HL-60 (cell line): ENCODE measurements at regions not wholly inside any gene's neighbourhood (a gene's known extent, or its start where the extent isn't known, plus 50 kb on each side); places are given as distances from the start of the nearest gene placed in this dataset.

Experiments
- DNase-seq, 2 experiments: peaks; one replicate each; pipeline ENCODE4 v3.0.0-alpha.2; 2010 to 2020; ENCODE audit warnings: low read depth in 1 of 2, low spot score in 1 of 2
- H3K27ac ChIP-seq: fragments of 250-450 bp; sonication (Bioruptor Pico); replicated peaks from 2 replicates; pipeline ENCODE4 v1.5.1; 2020; ENCODE audit warnings: mild to moderate bottlenecking, moderate library complexity
- H3K27me3 ChIP-seq: fragments of 250-450 bp; sonication (Bioruptor Pico); 2 replicates; pipeline ENCODE4 v1.5.1; 2021; ENCODE audit warnings: mild to moderate bottlenecking, moderate library complexity; ENCODE audit not compliant: insufficient read depth, poor library complexity, severe bottlenecking
- H3K4me3 ChIP-seq: replicated peaks from 2 replicates; pipeline ENCODE4 v1.5.1; 2011; ENCODE audit warnings: mild to moderate bottlenecking, control low read depth, low read length; ENCODE audit not compliant: insufficient read depth
- CTCF ChIP-seq: IDR thresholded peaks from one replicate; pipeline ENCODE4 v1.5.1; 2011; ENCODE audit warnings: low read length, control low read depth, inconsistent platforms; ENCODE audit not compliant: insufficient read depth
- GABPA ChIP-seq: IDR thresholded peaks from 2 replicates; pipeline ENCODE4 v1.6.1; 2012; ENCODE audit warnings: low read depth
- POLR2AphosphoS5 ChIP-seq: IDR thresholded peaks from 2 replicates; pipeline ENCODE4 v1.6.1; 2012; ENCODE audit warnings: low read depth
- REST ChIP-seq: IDR thresholded peaks from 2 replicates; pipeline ENCODE4 v1.6.1; 2012; ENCODE audit warnings: low read depth; ENCODE audit not compliant: insufficient replicate concordance
- SPI1 ChIP-seq: IDR thresholded peaks from 2 replicates; pipeline ENCODE4 v1.6.1; 2012; ENCODE audit warnings: low read depth, mild to moderate bottlenecking, borderline replicate concordance

- no peaks in the 10 kb centered on the region for H3K27me3 ChIP-seq
- no peak for DNase-seq
- TF ChIP-seq GABPA (no peak), REST (no peak), POLR2AphosphoS5 (no peak), CTCF (no peak), SPI1 (no peak)
- H3K27ac ChIP-seq = no peak overlapping the region
- H3K4me3 ChIP-seq = no peak overlapping the region
Observed at GRCh38 chr6:17015144-17015543, 86.7 kb upstream of the STMND1 start.

- no peak for DNase-seq
- TF ChIP-seq CTCF (no peak), REST (no peak), SPI1 (no peak), POLR2AphosphoS5 (no peak), GABPA (no peak)
- H3K27ac ChIP-seq = no peak overlapping the region
Observed at GRCh38 chr6:17013701-17014100, 88.1 kb upstream of the STMND1 start.

GRCh38 chr6:17012421-17013225 lies 89.2 kb upstream of the STMND1 start:
- Histone ChIP-seq H3K27me3 (no peaks in the 10 kb centered on the region), H3K27ac (no peak overlapping the region), H3K4me3 (no peak overlapping the region)
- TF ChIP-seq POLR2AphosphoS5 = no peak
- TF ChIP-seq SPI1 = no peak
- TF ChIP-seq GABPA = no peak
- TF ChIP-seq CTCF = no peak
- no peak for TF ChIP-seq REST
- DNase-seq = no peak

More at GRCh38 chr6:17013701-17014100, 88.1 kb upstream of the STMND1 start:
- Histone ChIP-seq H3K4me3 (no peak overlapping the region), H3K27me3 (no peaks in the 10 kb centered on the region)
